NCI-H1105 treated with DMSO at 0.1 percent for 48 hours (cell line): ENCODE measurements at regions not wholly inside any gene's neighbourhood (a gene's known extent, or its start where the extent isn't known, plus 50 kb on each side); places are given as distances from the start of the nearest gene placed in this dataset.
"Not testable (repeated sequence)": the region's sequence is repeated elsewhere in the genome, so short reads cannot be mapped to it uniquely, and the experiment has no call there.

Source experiments
- DNase-seq: peaks from one replicate; lab custom pipeline; 2025; lab: John Stamatoyannopoulos, UW

DNA sequence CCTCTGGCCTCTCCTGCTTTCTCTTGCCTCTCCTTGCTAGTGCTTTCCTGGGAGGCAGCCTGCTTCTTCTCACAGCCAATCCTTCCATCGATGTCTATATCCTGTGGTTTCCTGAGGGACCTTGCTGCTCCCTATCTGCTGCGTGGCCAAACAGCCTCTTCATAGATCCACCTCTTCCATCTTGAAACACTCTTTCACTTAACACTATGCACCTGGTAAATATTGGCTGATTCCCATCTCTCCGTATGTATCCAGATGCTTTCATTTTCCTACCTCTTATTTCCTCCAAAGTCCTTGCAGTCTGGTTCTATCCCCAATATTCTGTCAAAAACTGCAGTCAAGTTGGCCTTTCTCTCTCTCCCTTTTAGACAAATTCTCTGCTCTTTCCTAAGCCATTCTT lies 205.2 kb upstream of the CFAP20DC start:
- no peak for DNase-seq

DNA sequence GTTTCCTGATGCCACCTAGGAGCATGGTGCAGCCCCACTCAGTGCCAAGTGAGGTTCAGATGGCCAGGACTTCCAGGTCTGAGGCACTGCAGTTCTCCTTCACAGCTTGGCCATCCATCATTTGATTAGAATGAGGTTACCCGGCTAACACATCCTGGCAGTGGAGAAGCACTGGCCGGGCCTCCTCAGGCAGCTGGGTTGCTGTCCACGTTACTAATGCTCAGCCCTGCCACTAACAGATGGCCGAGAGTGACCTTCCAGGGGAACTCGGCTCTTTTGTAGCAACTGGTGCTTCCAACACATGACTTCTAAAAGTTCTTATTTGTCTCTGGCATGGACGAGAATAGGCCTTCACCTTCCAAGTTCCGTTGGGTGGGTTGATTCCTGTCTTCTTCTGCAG lies 204.6 kb upstream of the CFAP20DC start:
- no peak for DNase-seq

DNA sequence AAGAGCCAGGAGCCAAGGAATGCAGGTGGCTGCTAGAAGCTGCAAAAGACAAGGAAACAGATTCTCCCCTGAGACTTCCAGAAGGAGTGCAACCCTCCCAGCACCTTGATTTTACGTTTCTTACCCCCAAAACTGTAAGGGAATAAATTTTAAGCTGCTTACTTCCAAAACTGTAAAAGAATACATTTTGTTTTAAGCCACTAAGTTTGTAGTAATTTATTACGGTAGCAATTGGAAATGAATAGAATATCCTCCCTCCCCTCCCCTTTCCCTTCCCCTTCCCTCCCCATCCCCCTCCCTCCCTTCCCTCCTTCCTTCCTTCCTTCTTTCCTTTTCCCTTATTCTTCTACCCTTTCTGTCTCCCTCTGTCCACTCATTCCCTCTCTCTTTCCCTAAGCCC lies 203.7 kb upstream of the CFAP20DC start:
- DNase-seq = no peak

DNA sequence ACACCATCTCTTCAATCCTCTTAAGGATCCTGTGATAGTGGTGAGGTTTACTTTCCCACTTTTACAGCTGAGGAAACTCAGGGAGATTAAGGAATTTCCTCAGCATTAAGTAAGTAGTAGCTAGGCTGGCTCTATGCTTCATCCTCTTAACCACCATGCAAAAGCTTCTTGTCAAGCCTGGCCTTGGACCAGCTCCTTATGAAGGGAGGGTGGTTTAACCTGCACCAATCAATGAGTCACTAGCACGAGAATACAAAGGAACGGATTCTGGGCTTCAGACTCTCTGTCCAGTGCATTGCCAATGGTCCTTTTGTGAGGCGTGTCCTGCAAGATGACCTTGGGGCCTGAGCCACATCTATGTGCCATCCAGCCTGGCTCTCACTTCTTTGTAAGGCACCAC lies 202.0 kb upstream of the CFAP20DC start:
- no peak for DNase-seq

DNA sequence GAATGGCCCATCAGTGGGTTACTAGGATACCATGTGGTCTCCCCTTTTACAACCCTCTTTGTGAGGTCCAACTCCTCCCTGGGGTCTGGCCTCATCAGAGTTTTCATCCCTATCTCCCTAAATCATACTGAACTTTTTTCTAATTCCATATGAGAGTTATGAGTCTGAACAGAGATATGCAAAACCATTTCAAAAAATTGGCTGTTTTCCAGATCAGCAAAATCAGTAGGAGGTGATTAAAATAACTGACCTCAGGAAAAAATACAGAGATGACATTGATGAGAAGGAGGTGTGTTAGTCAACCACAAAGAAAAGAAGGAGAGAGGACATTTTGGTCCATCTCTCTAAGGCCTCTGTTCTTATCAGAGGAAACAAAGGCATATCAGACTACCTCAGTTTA lies 200.8 kb upstream of the CFAP20DC start:
- DNase-seq = no peak

DNA sequence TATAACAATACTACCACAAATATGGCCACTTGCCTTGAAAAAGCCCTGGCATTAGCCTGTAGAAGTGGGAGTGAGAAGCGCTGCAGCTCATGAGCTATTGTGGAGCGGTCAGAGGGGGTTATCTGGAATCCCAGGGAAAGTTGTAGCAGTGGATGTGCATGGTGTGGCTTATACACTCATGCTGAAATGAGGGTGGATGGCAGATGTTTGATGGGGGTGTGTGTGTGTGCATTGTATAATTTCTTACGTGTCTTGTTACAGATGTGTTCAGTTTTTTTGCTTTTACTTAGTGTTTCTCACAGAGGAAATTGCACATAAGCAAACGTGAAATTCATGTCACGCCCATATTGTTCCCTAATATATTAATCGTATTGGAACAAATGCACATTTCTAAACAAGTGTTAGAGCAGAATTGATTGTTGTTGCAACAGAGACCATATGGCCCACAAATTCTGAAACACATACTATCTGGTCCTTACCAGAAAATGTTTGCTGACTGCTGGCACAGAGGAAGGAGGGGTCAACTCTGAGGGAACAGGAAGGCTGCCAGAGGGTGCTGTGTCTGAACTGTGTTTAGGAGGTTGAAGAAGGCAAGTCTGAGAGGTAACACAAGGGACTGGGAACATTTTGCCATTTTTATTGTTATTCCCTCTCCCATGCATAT lies 200.0 kb upstream of the CFAP20DC start:
- no peak for DNase-seq

DNA sequence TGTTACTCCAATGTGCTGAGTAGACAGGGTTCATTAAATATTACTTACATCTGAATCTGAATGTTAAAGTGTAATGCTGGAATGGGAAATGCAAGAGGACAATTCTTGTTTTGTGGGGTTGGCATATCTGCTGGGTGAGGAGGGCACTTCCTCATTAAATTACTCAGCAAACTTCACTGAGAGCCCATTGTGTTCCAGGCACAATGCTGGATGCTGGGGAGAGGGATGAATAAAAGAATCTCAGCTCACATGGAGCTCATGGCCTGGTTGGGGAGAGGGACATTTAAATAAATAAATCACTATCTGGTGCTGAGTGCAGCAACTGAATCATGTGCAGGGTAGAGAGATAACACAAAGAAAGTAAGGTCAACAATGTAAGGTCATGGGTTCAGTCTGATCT lies 199.2 kb upstream of the CFAP20DC start:
- no peak for DNase-seq

DNA sequence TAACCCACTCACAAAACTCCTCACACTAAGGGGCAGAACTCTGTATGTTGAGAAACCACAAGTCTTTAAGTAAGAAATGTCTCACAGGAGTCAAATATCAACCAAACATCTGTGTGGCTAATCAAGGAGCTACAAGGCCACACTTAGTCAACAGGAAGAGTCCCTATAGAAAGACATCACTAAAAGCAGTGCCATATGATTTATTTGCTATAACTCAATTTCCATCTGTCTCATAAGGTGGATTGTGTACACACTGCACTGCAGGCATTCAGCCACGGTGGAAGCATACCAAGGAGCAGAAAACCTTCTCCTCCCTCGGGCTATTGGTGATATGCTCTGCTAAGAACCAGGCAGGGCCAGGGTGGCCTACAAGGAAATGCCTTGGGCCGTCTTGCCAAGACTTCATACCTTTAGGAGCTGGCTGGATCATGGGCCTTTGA lies 197.6 kb upstream of the CFAP20DC start:
- no peak for DNase-seq

DNA sequence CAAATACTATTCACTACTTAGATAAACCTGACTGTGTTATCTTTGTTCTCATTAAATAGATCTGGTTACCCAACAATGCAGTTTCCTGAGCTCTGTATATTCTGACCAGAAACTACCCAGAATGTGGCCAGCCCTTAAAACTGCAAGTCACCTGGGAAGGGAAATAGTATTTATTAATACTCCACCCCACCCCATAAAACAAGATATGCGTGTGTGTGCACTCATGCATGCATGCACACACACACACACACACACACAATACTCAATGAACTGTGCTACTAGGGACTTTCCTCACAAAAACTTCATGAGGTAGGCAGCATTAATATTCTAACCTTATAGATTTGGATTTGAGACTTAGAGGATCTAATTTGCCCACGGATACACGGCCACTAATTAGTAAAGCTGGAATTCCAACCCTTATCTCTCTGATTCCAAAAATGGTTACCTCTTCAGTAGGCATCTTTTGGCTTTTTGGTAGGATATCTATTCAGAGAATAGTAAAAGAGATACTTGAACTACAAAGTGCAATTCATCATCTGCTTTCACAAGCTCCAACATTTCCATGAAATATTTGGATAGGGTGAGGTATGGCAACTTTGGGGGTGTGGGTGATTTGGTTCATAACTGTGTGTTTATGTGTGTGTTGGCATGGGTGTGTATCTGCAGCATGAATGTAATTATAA lies 197.0 kb upstream of the CFAP20DC start:
- no peak for DNase-seq

DNA sequence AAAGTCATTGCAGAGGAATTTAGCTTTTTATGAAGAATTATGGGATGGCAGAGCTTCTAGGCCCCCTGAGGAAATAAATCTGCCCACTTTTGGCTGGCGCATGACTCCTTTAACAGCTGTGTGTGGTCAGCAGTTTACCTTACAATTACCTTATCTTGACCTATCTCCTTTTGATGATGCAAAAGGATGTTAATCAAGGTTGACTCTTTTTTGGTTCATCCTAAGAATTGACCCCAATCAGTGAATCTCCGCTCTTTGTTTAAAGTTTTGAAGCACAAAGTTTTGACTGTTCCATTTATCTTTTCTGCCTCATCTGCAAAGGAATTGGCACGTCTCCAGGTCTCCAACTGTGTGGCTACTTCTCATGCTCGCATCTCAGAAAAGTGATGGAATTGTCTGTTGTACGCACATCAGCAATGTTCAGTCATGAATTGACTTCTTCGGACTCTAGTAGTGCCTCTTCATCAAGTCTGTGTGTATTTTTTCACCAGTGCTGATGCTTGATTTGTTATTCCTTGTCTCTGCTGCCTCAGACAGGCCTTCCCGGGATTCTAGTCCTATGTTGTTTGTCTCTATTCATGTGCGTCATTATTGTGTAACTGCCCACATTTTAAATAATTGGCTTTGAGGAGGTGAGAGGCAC lies 196.2 kb upstream of the CFAP20DC start:
- no peak for DNase-seq

DNA sequence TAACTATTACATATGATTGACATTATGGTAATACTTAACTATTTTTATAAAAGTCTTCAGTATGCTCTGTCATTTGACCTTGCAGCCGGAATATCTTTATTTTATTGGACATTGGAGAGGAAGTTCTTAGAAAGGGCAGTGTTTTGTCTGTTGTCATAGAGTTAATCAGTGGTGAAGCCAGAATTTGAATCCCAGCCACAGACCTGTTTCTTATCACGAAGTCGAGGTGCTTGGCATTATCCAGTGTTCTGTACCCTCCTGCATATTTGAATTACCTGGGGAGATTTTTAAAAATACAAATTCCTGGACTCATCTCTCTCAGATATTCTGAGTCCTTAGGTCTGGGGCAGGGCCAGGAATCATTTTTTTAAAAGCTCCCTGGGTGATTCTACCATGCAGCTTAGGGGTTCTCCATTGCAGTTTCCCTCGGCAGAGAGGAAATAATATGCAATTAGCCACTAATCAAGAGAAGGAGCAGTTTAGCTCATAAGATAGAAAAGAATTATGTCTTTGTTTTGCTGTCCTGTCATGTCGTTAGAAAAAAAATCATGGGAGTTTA lies 195.6 kb upstream of the CFAP20DC start:
- no peak for DNase-seq

DNA sequence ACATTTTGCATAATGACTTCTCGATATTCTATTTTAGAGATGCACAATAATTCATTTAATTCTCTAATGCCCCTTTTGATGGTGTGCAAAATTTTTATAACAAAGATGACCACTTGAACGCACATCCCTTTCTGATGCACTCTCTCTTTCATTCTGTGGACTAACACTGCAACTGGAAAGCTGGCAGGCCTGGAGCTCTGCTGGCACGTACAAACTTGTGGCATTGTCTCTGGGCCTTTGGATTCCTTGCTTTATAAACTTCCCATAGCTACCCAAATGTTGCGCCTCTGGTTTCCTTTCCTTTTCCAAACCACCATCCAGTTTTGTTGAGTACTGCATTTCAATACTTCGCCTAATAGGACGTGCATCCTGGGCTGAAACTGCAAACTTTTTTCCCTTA lies 194.5 kb upstream of the CFAP20DC start:
- no peak for DNase-seq

DNA sequence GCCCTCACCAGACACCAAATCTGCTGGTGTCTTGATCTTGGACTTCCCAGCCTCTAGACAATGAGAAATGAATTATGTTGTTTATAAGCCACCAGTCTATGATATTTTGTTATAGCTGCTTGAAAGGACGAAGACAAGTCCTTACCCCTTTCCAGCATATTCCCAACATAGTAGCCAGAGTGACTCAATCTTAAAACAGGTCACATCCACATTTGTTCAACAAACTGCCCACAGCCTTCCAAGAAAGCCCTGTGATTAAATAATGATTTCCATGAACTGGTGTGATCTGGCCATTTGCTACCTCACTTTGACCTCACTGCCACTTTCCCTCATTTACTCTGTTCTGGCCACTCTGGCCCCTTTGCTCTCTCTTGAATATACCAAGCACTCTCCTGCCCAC lies 193.7 kb upstream of the CFAP20DC start:
- no peak for DNase-seq

DNA sequence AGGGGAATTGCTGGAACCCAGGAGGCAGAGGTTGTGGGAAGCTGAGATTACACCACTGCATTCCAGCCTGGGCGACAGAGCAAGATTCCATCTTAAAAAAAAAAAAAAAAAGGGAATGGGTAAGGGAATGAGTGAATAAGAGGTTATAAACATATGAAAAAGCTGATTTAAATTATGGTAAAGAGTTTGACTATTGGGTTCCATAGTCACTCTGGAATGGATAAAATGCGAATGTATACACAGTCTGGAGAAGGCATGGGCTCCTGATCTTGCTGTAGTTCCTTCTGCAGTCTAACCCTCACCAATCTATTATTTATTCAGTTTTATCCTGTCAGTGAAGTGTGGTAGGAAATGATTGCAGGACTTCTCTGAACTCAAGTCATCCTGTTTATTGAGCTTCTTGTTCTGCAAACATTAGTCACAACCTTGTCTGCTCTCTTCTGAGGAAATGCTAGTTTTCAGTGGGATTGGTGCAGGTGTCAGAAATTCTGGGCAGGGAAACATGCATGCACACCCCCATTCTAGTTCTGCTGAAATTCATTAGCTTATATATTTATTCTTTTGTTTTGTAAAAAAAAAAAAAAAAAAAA lies 190.9 kb upstream of the CFAP20DC start:
- DNase-seq = no peak

DNA sequence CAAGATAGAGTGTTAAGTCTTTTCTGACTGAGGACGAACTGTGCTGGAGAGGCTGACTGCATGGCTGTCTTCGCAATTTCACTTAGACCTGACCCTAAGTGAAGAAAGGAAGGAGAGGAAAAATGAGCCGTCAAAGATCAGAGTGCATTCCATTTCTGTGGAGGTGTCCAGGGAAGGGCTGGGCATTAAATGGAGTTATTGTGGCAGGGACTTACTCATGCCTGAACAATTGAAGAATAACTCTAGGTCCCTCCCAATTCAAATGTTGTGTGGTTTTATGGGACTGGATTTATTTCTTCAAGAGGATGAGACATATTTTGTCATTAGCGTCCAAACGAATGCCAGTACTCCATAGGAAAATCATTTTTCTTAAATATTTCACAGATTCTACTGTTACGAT lies 187.3 kb upstream of the CFAP20DC start:
- DNase-seq = no peak

DNA sequence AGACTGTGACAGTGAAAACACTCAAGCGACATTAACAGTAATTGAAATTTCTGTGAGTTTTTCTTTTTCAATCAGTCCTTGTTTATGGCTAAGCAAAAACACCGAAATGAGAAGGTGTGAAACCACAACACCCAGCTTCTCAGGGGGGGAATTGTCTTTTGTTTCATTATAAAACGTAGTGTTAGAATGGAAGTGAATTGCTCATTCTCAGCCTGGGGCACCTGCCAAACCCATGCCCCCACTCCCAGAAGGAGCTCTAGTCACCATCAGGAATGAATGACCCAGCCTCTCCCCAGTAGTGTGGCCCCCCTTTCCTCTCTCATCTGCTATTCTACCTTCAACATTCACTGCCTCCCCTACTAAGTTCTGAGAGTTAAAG lies 185.8 kb upstream of the CFAP20DC start:
- no peak for DNase-seq

DNA sequence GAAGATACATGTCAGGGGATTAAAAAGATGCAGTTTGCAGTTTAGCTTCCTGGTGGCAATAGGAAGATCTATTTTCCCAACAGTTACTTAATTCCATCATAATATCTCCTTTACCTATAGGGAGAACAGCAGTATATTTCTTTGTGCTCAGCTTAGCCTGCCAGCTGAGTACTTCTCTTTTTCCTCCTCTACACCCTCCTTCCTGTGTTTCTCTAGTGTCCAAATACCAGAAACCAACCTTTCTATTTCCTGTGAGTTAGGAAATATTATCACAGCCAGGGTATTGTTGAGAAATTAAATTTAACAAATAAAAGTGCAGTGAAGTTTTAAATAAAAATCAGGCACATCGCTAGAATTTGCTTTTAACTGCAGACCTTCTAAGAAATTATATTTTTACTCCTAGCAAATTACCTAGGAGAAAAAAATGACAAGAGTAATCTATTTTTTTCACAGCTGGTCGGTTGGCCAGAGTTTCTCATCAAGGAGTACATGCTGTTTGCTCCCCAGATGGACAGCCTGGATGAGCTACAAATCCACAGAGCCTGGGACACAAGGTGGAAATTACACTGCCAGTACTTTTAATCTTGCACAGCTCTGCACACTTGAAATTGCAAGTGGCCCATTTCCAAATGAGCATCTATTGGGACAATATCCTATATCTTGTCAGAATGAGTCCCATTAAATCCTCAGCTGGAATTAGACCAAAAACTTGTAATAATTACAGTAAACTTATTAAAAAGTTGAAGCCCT lies 185.2 kb upstream of the CFAP20DC start:
- DNase-seq = no peak

DNA sequence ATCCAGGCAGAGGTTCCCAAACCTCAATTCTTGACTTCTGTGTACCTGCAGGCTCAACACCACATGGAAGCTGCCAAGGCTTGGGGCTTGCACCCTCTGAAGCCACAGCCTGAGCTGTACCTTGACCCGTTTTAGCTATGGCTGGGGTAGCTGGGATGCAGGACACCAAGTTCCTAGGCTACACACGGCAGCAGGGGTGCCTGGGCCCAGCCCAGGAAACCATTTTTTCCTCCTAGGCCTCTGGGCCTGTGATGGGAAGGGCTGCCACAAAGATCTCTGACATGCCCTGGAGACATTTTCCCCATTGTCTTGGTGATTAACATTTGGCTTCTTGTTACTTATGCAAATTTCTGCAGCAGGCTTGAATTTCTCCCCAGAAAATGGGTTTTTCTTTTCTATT lies 180.6 kb upstream of the CFAP20DC start:
- not testable (repeated sequence) for DNase-seq

DNA sequence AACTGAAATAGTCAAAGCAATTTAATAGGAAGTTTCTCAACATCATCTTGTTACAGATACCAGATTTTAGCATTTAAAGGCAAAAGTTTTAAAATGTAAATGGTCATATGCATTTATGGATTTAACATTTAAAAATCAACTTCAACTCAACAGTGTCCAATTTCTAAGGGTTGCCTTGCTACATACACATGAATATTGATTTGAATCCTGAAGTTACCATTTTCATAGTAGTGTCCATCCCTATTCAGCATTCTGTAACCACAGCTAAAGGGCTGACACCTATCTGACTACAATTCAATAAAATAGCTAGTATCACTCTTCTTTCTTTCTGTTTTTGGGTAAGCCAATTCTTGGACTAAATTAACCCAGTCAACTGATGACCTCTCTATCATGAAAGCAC lies 164.0 kb upstream of the CFAP20DC start:
- no peak for DNase-seq

DNA sequence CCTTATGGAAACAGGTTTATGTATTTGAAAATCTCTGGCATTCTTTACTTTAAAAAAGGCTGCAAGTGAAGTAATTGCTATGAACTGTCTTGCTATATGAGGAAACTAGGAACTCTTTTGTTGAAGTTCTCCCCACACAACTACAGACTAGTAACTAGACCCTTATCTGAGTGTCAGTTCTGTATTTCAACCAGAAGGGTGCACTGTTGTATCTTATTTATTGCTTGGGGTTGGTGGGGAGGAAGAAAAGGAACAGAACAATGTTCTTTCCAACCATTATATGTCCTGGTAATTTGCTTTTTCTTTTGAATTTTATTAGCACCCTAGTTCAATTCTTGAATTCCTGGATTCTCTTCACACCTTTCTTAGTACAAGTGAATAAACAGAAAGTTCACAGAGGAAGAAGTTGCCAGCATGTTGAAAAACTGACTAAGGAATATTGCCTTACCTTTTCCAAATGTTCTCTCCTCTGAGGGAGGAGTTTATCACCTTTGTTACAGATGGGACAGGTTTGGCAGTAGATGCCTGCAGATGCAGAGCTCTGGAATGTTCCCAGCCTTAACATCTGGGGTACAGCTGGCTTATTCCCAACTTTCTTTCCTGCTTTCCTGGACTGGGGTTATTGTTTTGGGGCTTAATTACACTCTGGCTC lies 162.4 kb upstream of the CFAP20DC start:
- peak; percentile 52 for DNase-seq

DNA sequence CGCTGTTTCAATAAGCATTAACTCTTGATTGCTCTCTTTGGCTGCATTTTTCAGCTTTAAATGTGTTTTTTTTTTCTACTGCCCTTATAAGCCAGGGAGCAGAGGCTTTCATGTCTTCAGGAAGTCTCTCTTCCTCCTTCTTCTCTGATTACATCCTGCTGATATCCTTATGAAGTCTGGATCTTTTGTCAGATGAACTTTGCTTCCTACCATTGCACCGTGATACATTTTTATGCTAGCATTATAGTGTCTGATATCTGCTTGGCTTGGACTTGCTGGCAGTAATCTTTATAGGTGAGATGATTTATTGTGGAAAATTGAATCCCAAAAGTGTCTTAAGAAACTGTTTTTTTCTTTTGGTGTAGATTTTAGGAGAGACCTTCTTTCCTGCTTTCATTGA lies 160.4 kb upstream of the CFAP20DC start:
- DNase-seq = no peak

DNA sequence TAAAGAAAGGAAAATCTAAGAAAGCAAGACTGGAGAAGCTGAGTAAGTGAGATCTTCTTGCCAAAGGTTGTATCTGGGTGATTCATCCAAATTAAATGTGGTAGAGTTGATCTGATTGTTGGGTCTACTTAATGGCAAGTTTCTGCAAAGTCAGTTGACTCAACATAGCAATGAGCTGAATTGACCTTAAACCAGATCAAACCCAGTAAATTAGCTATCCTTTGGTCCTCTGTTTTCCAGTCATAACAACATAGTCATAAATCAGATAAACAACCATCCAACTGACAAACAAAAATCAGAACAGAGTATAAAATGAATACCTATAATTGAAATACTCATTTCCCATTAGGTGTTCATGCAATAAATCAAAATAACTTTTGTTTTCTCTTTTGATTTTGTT lies 142.6 kb upstream of the CFAP20DC start:
- no peak for DNase-seq
